Thyroid gland (tissue), 4 donors: ENCODE measurements at regions not wholly inside any gene's neighbourhood (a gene's known extent, or its start where the extent isn't known, plus 50 kb on each side); places are given as distances from the start of the nearest gene placed in this dataset.

Experiments used
- POLR2A ChIP-seq, 2 donors: fragments of 450-650 bp; IDR thresholded peaks; one replicate each; pipeline ENCODE4 v1.6.1; 2017; ENCODE audit warnings: antibody characterized with exemption in 2 of 2, mild to moderate bottlenecking in 2 of 2, moderate library complexity in 1 of 2
- TF ChIP-seq, protein P1 (sequence below), 6 experiments: fragments of 200-600 bp in 3 of 6; fragments of 450-650 bp in 3 of 6; sonication (generic) in 3 of 6; IDR thresholded peaks; one replicate each; pipeline ENCODE4 v1.5.1; 2016 to 2019; ENCODE audit warnings: antibody characterized with exemption in 6 of 6, mild to moderate bottlenecking in 2 of 6, inconsistent platforms in 1 of 6, moderate library complexity in 1 of 6

GRCh38 chr2:106983305-106983704 lies 97.3 kb upstream of the ST6GAL2 start:
- TF ChIP-seq, protein P1, sequence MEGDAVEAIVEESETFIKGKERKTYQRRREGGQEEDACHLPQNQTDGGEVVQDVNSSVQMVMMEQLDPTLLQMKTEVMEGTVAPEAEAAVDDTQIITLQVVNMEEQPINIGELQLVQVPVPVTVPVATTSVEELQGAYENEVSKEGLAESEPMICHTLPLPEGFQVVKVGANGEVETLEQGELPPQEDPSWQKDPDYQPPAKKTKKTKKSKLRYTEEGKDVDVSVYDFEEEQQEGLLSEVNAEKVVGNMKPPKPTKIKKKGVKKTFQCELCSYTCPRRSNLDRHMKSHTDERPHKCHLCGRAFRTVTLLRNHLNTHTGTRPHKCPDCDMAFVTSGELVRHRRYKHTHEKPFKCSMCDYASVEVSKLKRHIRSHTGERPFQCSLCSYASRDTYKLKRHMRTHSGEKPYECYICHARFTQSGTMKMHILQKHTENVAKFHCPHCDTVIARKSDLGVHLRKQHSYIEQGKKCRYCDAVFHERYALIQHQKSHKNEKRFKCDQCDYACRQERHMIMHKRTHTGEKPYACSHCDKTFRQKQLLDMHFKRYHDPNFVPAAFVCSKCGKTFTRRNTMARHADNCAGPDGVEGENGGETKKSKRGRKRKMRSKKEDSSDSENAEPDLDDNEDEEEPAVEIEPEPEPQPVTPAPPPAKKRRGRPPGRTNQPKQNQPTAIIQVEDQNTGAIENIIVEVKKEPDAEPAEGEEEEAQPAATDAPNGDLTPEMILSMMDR (IDR thresholded peaks at IDR 0.05), result no peak
- TF ChIP-seq POLR2A (IDR thresholded peaks at IDR 0.05), result no peak
